H9 (cell line): ENCODE measurements at regions not wholly inside any gene's neighbourhood (a gene's known extent, or its start where the extent isn't known, plus 50 kb on each side); places are given as distances from the start of the nearest gene placed in this dataset.

ENCODE experiments used
- DNase-seq: peaks from one replicate; pipeline ENCODE4 v3.0.0-alpha.2; 2017
- H2AFZ ChIP-seq: one replicate; pipeline ENCODE4 v1.6.1; 2013; ENCODE audit warnings: mild to moderate bottlenecking, low read length, control low read depth, moderate library complexity
- H2AK5ac ChIP-seq: 2 replicates; pipeline ENCODE4 v1.6.1; 2013; ENCODE audit warnings: low read length, control low read depth, mixed read lengths; ENCODE audit not compliant: insufficient read length
- H2BK120ac ChIP-seq: one replicate; pipeline ENCODE4 v1.6.1; 2013; ENCODE audit warnings: low read depth, mild to moderate bottlenecking, low read length, control low read depth, inconsistent platforms; ENCODE audit not compliant: poor library complexity, severe bottlenecking
- H2BK12ac ChIP-seq: 2 replicates; pipeline ENCODE4 v1.6.1; 2013; ENCODE audit warnings: low read length, control low read depth, mixed read lengths, low read depth; ENCODE audit not compliant: insufficient read length
- H2BK15ac ChIP-seq: 2 replicates; pipeline ENCODE4 v1.6.1; 2013; ENCODE audit warnings: low read depth, low read length, control low read depth
- H2BK20ac ChIP-seq: one replicate; pipeline ENCODE4 v1.6.1; 2013; ENCODE audit warnings: low read depth, mild to moderate bottlenecking, low read length, control low read depth, inconsistent platforms; ENCODE audit not compliant: poor library complexity, severe bottlenecking
- H2BK5ac ChIP-seq: 2 replicates; pipeline ENCODE4 v1.6.1; 2013; ENCODE audit warnings: low read length, control low read depth, mixed read lengths; ENCODE audit not compliant: insufficient read length
- H3K14ac ChIP-seq: 2 replicates; pipeline ENCODE4 v1.6.1; 2013; ENCODE audit warnings: low read length, control low read depth; ENCODE audit not compliant: insufficient read depth
- H3K18ac ChIP-seq: 2 replicates; pipeline ENCODE4 v1.6.1; 2013; ENCODE audit warnings: low read depth, mild to moderate bottlenecking, mixed read lengths, low read length, control low read depth; ENCODE audit not compliant: insufficient read length
- H3K23ac ChIP-seq: 2 replicates; pipeline ENCODE4 v1.6.1; 2013; ENCODE audit warnings: low read length, control low read depth, mixed read lengths, low read depth; ENCODE audit not compliant: insufficient read length
- H3K23me2 ChIP-seq: 2 replicates; pipeline ENCODE4 v1.6.1; 2013; ENCODE audit warnings: low read depth, mild to moderate bottlenecking, mixed read lengths, low read length, control low read depth; ENCODE audit not compliant: insufficient read length, poor library complexity, severe bottlenecking
- H3K27ac ChIP-seq: 2 replicates; pipeline ENCODE4 v1.5.1; 2013; ENCODE audit warnings: low read length, control low read depth, mixed read lengths, low read depth; ENCODE audit not compliant: insufficient read length
- H3K27me3 ChIP-seq: 2 replicates; pipeline ENCODE4 v1.6.1; 2013; ENCODE audit warnings: low read length, control low read depth, inconsistent platforms; ENCODE audit not compliant: insufficient read depth
- H3K4ac ChIP-seq: 2 replicates; pipeline ENCODE4 v1.6.1; 2013; ENCODE audit warnings: low read depth, mild to moderate bottlenecking, control low read depth, inconsistent platforms, low read length, moderate library complexity
- H3K4me1 ChIP-seq: 2 replicates; pipeline ENCODE4 v1.6.1; 2013; ENCODE audit warnings: low read length, control low read depth, inconsistent platforms; ENCODE audit not compliant: insufficient read depth
- H3K4me2 ChIP-seq: 2 replicates; pipeline ENCODE4 v1.6.1; 2013; ENCODE audit warnings: low read length, control low read depth, mixed read lengths; ENCODE audit not compliant: insufficient read length, insufficient read depth
- H3K56ac ChIP-seq: 2 replicates; pipeline ENCODE4 v1.6.1; 2013; ENCODE audit warnings: low read depth, mild to moderate bottlenecking, mixed read lengths, low read length, control low read depth; ENCODE audit not compliant: insufficient read length
- H3K79me1 ChIP-seq: 2 replicates; pipeline ENCODE4 v1.6.1; 2013; ENCODE audit warnings: low read depth, mild to moderate bottlenecking, moderate library complexity, low read length, control low read depth, inconsistent platforms; ENCODE audit not compliant: insufficient read depth, poor library complexity, severe bottlenecking
- H3K79me2 ChIP-seq: 2 replicates; pipeline ENCODE4 v1.6.1; 2013; ENCODE audit warnings: low read length, control low read depth, inconsistent platforms; ENCODE audit not compliant: insufficient read depth
- H3K9ac ChIP-seq: 2 replicates; pipeline ENCODE4 v1.6.1; 2013; ENCODE audit warnings: low read length, control low read depth, mixed read lengths; ENCODE audit not compliant: insufficient read length; ENCODE audit errors: extremely low read depth
- H3K9me3 ChIP-seq: one replicate; pipeline ENCODE4 v1.6.1; 2013; ENCODE audit warnings: low read depth, low read length, inconsistent platforms; ENCODE audit not compliant: control insufficient read depth
- H3T11ph ChIP-seq: one replicate; pipeline ENCODE4 v1.6.1; 2013; ENCODE audit warnings: mild to moderate bottlenecking, low read length, control low read depth, inconsistent platforms
- H4K20me1 ChIP-seq: one replicate; pipeline ENCODE4 v1.6.1; 2013; ENCODE audit not compliant: control insufficient read depth, insufficient read length, insufficient read depth
- H4K5ac ChIP-seq: 2 replicates; pipeline ENCODE4 v1.6.1; 2013; ENCODE audit warnings: low read depth, mild to moderate bottlenecking, mixed read lengths, low read length, control low read depth; ENCODE audit not compliant: insufficient read length
- H4K8ac ChIP-seq: replicated peaks from 2 replicates; pipeline ENCODE4 v1.6.1; 2013; ENCODE audit warnings: low read length, control low read depth, mixed read lengths, low read depth; ENCODE audit not compliant: insufficient read length
- H4K91ac ChIP-seq: 2 replicates; pipeline ENCODE4 v1.6.1; 2013; ENCODE audit warnings: low read depth, mild to moderate bottlenecking, moderate library complexity, mixed read lengths, low read length, control low read depth; ENCODE audit not compliant: insufficient read length
- H3K27ac Mint-ChIP-seq, 3 experiments: 2 replicates in 2 of 3; 3 replicates in 1 of 3; pipeline ENCODE4 v1.8.0; 2020 to 2021; ENCODE audit warnings: mixed read lengths in 3 of 3, mild to moderate bottlenecking in 1 of 3, moderate library complexity in 1 of 3
- H3K27me3 Mint-ChIP-seq: 2 replicates; pipeline ENCODE4 v1.8.0; 2021; ENCODE audit warnings: low read depth, mild to moderate bottlenecking, moderate library complexity, mixed read lengths
- H3K36me3 Mint-ChIP-seq, 3 experiments: 2 replicates in 2 of 3; 3 replicates in 1 of 3; pipeline ENCODE4 v1.8.0; 2020 to 2021; ENCODE audit warnings: low read depth in 3 of 3, mixed read lengths in 3 of 3; ENCODE audit not compliant: insufficient read depth in 1 of 3
- H3K4me1 Mint-ChIP-seq, 2 experiments: 2 replicates each; pipeline ENCODE4 v1.8.0; 2020; ENCODE audit warnings: mixed read lengths in 2 of 2
- H3K4me3 Mint-ChIP-seq, 2 experiments: 2 replicates in 1 of 2; 3 replicates in 1 of 2; pipeline ENCODE4 v1.8.0; 2020 to 2021; ENCODE audit warnings: mild to moderate bottlenecking in 2 of 2, mixed read lengths in 2 of 2, moderate library complexity in 1 of 2
- H3K9me3 Mint-ChIP-seq, 2 experiments: 2 replicates in 1 of 2; 3 replicates in 1 of 2; pipeline ENCODE4 v1.8.0; 2020; ENCODE audit warnings: mild to moderate bottlenecking in 2 of 2, mixed read lengths in 2 of 2, moderate library complexity in 1 of 2
- WGBS: extraction: QIAGEN DNeasy Blood & Tissue Kit; methylation state at CpG from one replicate; pipeline ENCODE4 v1.1.7; 2013; ENCODE audit warnings: missing lambda C conversion rate, low lambda C conversion rate, mixed read lengths; ENCODE audit not compliant: insufficient read length; ENCODE audit errors: extremely low coverage; 5-methylcytosine and 5-hydroxymethylcytosine counted together
- TF ChIP-seq, protein P1 (sequence below): fragments of 200-600 bp; sonication (generic); conservative IDR thresholded peaks from 3 replicates; pipeline ENCODE4 v1.8.0; 2021; ENCODE audit warnings: antibody characterized with exemption, mild to moderate bottlenecking

DNA sequence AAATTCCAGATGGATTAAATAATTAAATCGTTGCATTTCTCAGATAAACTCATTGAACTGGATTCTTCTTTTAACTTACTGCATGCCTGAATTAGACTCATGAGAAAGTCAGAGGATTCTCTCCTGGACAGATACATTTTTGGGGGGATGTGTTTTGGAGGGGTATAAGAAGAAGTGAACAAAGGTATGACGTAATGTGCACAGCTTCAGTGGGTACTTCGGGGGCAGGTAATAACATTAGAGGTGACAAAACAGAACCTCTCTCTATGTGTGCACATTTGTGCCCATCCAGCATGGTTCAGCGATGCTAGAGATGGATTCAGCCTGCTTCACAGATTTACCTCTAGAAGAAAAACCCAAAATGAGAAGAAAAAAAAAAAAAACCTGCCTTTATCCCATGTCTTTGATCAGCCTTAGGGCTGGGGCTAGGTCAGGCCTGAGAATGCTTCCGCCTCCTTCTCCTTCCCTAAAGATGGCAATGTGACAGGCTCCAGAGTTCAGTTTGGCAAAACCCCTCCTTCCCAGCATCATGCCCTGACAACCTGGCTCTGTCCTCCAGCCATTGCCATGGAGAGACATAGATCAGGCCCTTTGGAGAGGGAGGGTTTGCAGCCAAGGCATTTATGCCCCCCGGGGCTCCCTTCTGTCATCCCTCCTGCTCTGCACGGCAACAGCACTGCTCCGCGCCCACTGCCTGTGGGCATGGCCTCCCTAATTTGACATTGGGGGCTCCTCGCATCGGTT is 166.7 kb downstream of the KCNA5 start:
- Histone ChIP-seq H2BK120ac (no peak overlapping the region), H3K79me1 (no peaks in the 10 kb centered on the region), H3K4me2 (no peak overlapping the region), H4K20me1 (no peaks in the 10 kb centered on the region), H3K18ac (no peak overlapping the region), H2BK5ac (no peak overlapping the region), H3K14ac (no peak overlapping the region), H2BK20ac (no peak overlapping the region), H2BK15ac (no peak overlapping the region), H4K5ac (no peak overlapping the region), H2AK5ac (no peak overlapping the region), H4K8ac (no peak overlapping the region), H3T11ph (no peak overlapping the region), H3K23ac (no peak overlapping the region), H3K9ac (no peak overlapping the region), H4K91ac (no peak overlapping the region), H3K27me3 (no peaks in the 10 kb centered on the region), H3K9me3 (no peaks in the 10 kb centered on the region), H3K56ac (no peak overlapping the region), H3K4ac (no peak overlapping the region), H2BK12ac (no peak overlapping the region), H2AFZ (no peak overlapping the region), H3K79me2 (no peaks in the 10 kb centered on the region), H3K23me2 (no peaks in the 10 kb centered on the region), H3K4me1 (no peaks in the 10 kb centered on the region), H3K27ac (no peak overlapping the region)
- TF ChIP-seq, protein P1, sequence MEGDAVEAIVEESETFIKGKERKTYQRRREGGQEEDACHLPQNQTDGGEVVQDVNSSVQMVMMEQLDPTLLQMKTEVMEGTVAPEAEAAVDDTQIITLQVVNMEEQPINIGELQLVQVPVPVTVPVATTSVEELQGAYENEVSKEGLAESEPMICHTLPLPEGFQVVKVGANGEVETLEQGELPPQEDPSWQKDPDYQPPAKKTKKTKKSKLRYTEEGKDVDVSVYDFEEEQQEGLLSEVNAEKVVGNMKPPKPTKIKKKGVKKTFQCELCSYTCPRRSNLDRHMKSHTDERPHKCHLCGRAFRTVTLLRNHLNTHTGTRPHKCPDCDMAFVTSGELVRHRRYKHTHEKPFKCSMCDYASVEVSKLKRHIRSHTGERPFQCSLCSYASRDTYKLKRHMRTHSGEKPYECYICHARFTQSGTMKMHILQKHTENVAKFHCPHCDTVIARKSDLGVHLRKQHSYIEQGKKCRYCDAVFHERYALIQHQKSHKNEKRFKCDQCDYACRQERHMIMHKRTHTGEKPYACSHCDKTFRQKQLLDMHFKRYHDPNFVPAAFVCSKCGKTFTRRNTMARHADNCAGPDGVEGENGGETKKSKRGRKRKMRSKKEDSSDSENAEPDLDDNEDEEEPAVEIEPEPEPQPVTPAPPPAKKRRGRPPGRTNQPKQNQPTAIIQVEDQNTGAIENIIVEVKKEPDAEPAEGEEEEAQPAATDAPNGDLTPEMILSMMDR: no peak
- Mint-ChIP-seq H3K4me3 (no peak overlapping the region), H3K4me1 (peaks cover 6 to 14% of the 10 kb centered on the region in 2 experiments; a peak in 3 of 4 replicates), H3K9me3 (no peaks in the 10 kb centered on the region), H3K27me3 (peaks cover 29% of the 10 kb centered on the region), H3K36me3 (peaks cover 0 to 1% (median 0%) of the 10 kb centered on the region in 3 experiments; a peak in 1 of 7 replicates), H3K27ac (no peak overlapping the region)
- no CpG with 5 or more reads among the region's 11 CpGs for WGBS
- no peak for DNase-seq
